GM18870 (cell line): ENCODE measurements at regions not wholly inside any gene's neighbourhood (a gene's known extent, or its start where the extent isn't known, plus 50 kb on each side); places are given as distances from the start of the nearest gene placed in this dataset.
"Not testable (repeated sequence)": the region's sequence is repeated elsewhere in the genome, so short reads cannot be mapped to it uniquely, and the experiment has no call there.

Experiments
- ATAC-seq: cut with Tn5 transposase; IDR thresholded peaks from one replicate; pipeline ENCODE4 v1.9.1; 2021; ENCODE audit warnings: moderate library complexity; ENCODE audit not compliant: unreplicated experiment

- peak; percentile 58 for ATAC-seq
Measured at GRCh38 chr12:73452672-73453469, 1084.8 kb upstream of the ATXN7L3B start.

GRCh38 chr12:73460212-73460611 lies 1077.4 kb upstream of the ATXN7L3B start:
- ATAC-seq = no peak

GRCh38 chr12:73465106-73465505 lies 1072.5 kb upstream of the ATXN7L3B start:
- ATAC-seq = no peak

GRCh38 chr12:73486256-73486655 lies 1051.4 kb upstream of the ATXN7L3B start:
- no peak for ATAC-seq

- ATAC-seq = no peak
Measured at GRCh38 chr12:73506611-73507010, 1031.0 kb upstream of the ATXN7L3B start.

- no peak for ATAC-seq
Measured at GRCh38 chr12:73514672-73515071, 1023.0 kb upstream of the ATXN7L3B start.

- ATAC-seq = no peak
Measured at GRCh38 chr12:73517859-73518258, 1019.8 kb upstream of the ATXN7L3B start.

- ATAC-seq = no peak
Measured at GRCh38 chr12:73529231-73529630, 1008.4 kb upstream of the ATXN7L3B start.

GRCh38 chr12:73529954-73530353 lies 1007.7 kb upstream of the ATXN7L3B start:
- ATAC-seq = no peak

- ATAC-seq = no peak
Measured at GRCh38 chr12:73531752-73532151, 1005.9 kb upstream of the ATXN7L3B start.

- ATAC-seq = no peak
Measured at GRCh38 chr12:73547421-73547820, 990.2 kb upstream of the ATXN7L3B start.

GRCh38 chr12:73585136-73585535 lies 952.5 kb upstream of the ATXN7L3B start:
- no peak for ATAC-seq

- ATAC-seq = no peak
Measured at GRCh38 chr12:73589220-73589619, 948.4 kb upstream of the ATXN7L3B start.

- no peak for ATAC-seq
Measured at GRCh38 chr12:73598626-73599025, 939.0 kb upstream of the ATXN7L3B start.

- no peak for ATAC-seq
Measured at GRCh38 chr12:73599268-73599667, 938.4 kb upstream of the ATXN7L3B start.

GRCh38 chr12:73605925-73606324 lies 931.7 kb upstream of the ATXN7L3B start:
- ATAC-seq = not testable (repeated sequence)

GRCh38 chr12:73612551-73612950 lies 925.1 kb upstream of the ATXN7L3B start:
- no peak for ATAC-seq

- no peak for ATAC-seq
Measured at GRCh38 chr12:73623421-73623820, 914.2 kb upstream of the ATXN7L3B start.

GRCh38 chr12:73625226-73625625 lies 912.4 kb upstream of the ATXN7L3B start:
- no peak for ATAC-seq

- ATAC-seq = no peak
Measured at GRCh38 chr12:73629171-73629570, 908.5 kb upstream of the ATXN7L3B start.

GRCh38 chr12:73629893-73630831 lies 907.5 kb upstream of the ATXN7L3B start:
- no peak for ATAC-seq

- no peak for ATAC-seq
Measured at GRCh38 chr12:73632191-73632590, 905.4 kb upstream of the ATXN7L3B start.
